SK-N-SH (cell line): ENCODE measurements at regions not wholly inside any gene's neighbourhood (a gene's known extent, or its start where the extent isn't known, plus 50 kb on each side); places are given as distances from the start of the nearest gene placed in this dataset.

Experiments
- CTCF ChIA-PET: fragments of 300-600, 350-600 bp; formaldehyde crosslinking; extraction: SDS; loops from one replicate; lab custom pipeline; 2021; lab: Yijun Ruan, JAX
- POLR2A ChIA-PET: fragments of 350-600 bp; sonication (Branson Sonifier 250); formaldehyde crosslinking; extraction: SDS; loops from one replicate; lab custom pipeline; 2020; ENCODE audit warnings: antibody characterized with exemption, inconsistent platforms; lab: Yijun Ruan, JAX
- DNase-seq: peaks from one replicate; pipeline ENCODE4 v3.0.0; 2012
- H2AFZ ChIP-seq: fragments of 200-600 bp; sonication (generic); 2 replicates; pipeline ENCODE4 v1.8.1; 2016; ENCODE audit warnings: antibody characterized with exemption, mild to moderate bottlenecking, low read depth
- H3F3A ChIP-seq: fragments of 200-600 bp; sonication (generic); replicated peaks from 2 replicates; pipeline ENCODE3; 2016; ENCODE audit warnings: antibody characterized with exemption, mild to moderate bottlenecking; ENCODE audit not compliant: insufficient read depth
- H3K27ac ChIP-seq, 2 experiments: fragments of 200-500 bp in 1 of 2; fragments of 200-600 bp in 1 of 2; sonication (Bioruptor generic) in 1 of 2; sonication (generic), shearing (Covaris generic) in 1 of 2; 2 replicates each; pipeline versions ENCODE4 v1.5.1 to v1.6.1; 2014 to 2016; ENCODE audit warnings: low read depth in 2 of 2, inconsistent platforms in 1 of 2, low read length in 1 of 2, mild to moderate bottlenecking in 1 of 2, mixed read lengths in 1 of 2
- H3K27me3 ChIP-seq: fragments of 200-600 bp; sonication (generic), shearing (Covaris generic); 2 replicates; pipeline ENCODE4 v1.6.1; 2016; ENCODE audit warnings: mixed run types; ENCODE audit not compliant: insufficient read depth
- H3K36me3 ChIP-seq, 2 experiments: fragments of 200-500 bp in 1 of 2; fragments of 200-600 bp in 1 of 2; sonication (Bioruptor generic) in 1 of 2; sonication (generic) in 1 of 2; replicated peaks in 1 of 2; 2 replicates each; pipeline versions ENCODE3 to v1.5.1; 2014 to 2016; ENCODE audit warnings: low read length in 1 of 2, mild to moderate bottlenecking in 1 of 2; ENCODE audit not compliant: insufficient read depth in 2 of 2, control insufficient read depth in 1 of 2
- H3K4me1 ChIP-seq, 2 experiments: fragments of 200-500 bp in 1 of 2; fragments of 200-600 bp in 1 of 2; sonication (Bioruptor generic) in 1 of 2; sonication (generic), shearing (Covaris generic) in 1 of 2; 2 replicates each; pipeline versions ENCODE4 v1.5.1 to v1.6.1; 2014 to 2016; ENCODE audit warnings: low read depth in 1 of 2, low read length in 1 of 2, mixed run types in 1 of 2; ENCODE audit not compliant: insufficient read depth in 2 of 2, control insufficient read depth in 1 of 2
- H3K4me2 ChIP-seq: fragments of 200-600 bp; sonication (generic), shearing (Covaris generic); 2 replicates; pipeline ENCODE4 v1.6.1; 2017; ENCODE audit warnings: mixed run types
- H3K4me3 ChIP-seq, 2 experiments: fragments of 200-500 bp in 1 of 2; fragments of 200-600 bp in 1 of 2; sonication (Bioruptor generic) in 1 of 2; sonication (generic), shearing (Covaris generic) in 1 of 2; 2 replicates each; pipeline versions ENCODE4 v1.5.1 to v1.8.1; 2014 to 2016; ENCODE audit warnings: low read depth in 2 of 2, inconsistent platforms in 1 of 2, low read length in 1 of 2, mild to moderate bottlenecking in 1 of 2, mixed read lengths in 1 of 2, moderate library complexity in 1 of 2
- H3K79me2 ChIP-seq: fragments of 200-600 bp; sonication (generic); 2 replicates; pipeline ENCODE4 v1.8.1; 2017; ENCODE audit warnings: mild to moderate bottlenecking; ENCODE audit not compliant: insufficient read depth
- H3K9ac ChIP-seq: fragments of 200-600 bp; sonication (generic); 2 replicates; pipeline ENCODE4 v1.6.1; 2017; ENCODE audit warnings: mixed run types
- H3K9me2 ChIP-seq: fragments of 200-600 bp; sonication (generic); 2 replicates; pipeline ENCODE4 v1.6.1; 2017; ENCODE audit warnings: mixed run types
- H3K9me3 ChIP-seq: fragments of 200-600 bp; sonication (generic); 2 replicates; pipeline ENCODE4 v1.6.1; 2017; ENCODE audit warnings: mixed run types, mild to moderate bottlenecking, moderate library complexity
- H4K20me1 ChIP-seq: fragments of 200-600 bp; sonication (generic); 2 replicates; pipeline ENCODE4 v1.6.1; 2017; ENCODE audit warnings: mild to moderate bottlenecking, mixed run types; ENCODE audit not compliant: insufficient read depth
- CTCF ChIP-seq: fragments of 200-600 bp; sonication (generic); IDR thresholded peaks from 2 replicates; pipeline ENCODE4 v1.6.1; 2017; ENCODE audit warnings: antibody characterized with exemption, mild to moderate bottlenecking, moderate library complexity
- EP300 ChIP-seq, 2 experiments: IDR thresholded peaks; 2 replicates each; pipeline versions ENCODE4 v1.4.0 to v1.6.1; 2012; ENCODE audit warnings: borderline replicate concordance in 1 of 2, low read depth in 1 of 2, low read length in 1 of 2
- MAX ChIP-seq: IDR thresholded peaks from 2 replicates; pipeline ENCODE4 v1.4.0; 2012; ENCODE audit warnings: low read depth
- NFIC ChIP-seq: IDR thresholded peaks from 2 replicates; pipeline ENCODE4 v1.4.0; 2012; ENCODE audit warnings: borderline replicate concordance
- NRF1 ChIP-seq: IDR thresholded peaks from 2 replicates; pipeline ENCODE4 v1.6.1; 2012; ENCODE audit warnings: low read depth, mild to moderate bottlenecking, low read length
- POLR2AphosphoS5 ChIP-seq: IDR thresholded peaks from 2 replicates; pipeline ENCODE4 v1.6.1; 2012; ENCODE audit warnings: low read depth, low read length
- RAD21 ChIP-seq: IDR thresholded peaks from 2 replicates; pipeline ENCODE4 v1.6.1; 2012; ENCODE audit warnings: mild to moderate bottlenecking, low read length
- RCOR1 ChIP-seq: fragments of 150-350 bp; IDR thresholded peaks from 2 replicates; pipeline ENCODE4 v1.6.1; 2017; ENCODE audit warnings: antibody characterized with exemption, low read length
- REST ChIP-seq: IDR thresholded peaks from 2 replicates; pipeline ENCODE4 v1.6.1; 2012; ENCODE audit warnings: mild to moderate bottlenecking, low read depth, low read length, moderate library complexity
- RXRA ChIP-seq: IDR thresholded peaks from 2 replicates; pipeline ENCODE4 v1.4.0; 2012; ENCODE audit warnings: low read depth, mild to moderate bottlenecking, borderline replicate concordance
- SMC3 ChIP-seq: IDR thresholded peaks from 2 replicates; pipeline ENCODE4 v1.6.1; 2012; ENCODE audit warnings: low read depth, low read length, improper control_type of control experiment
- USF1 ChIP-seq: IDR thresholded peaks from 2 replicates; pipeline ENCODE4 v1.4.0; 2012; ENCODE audit warnings: low read depth, borderline replicate concordance
- USF2 ChIP-seq: fragments of 150-350 bp; IDR thresholded peaks from 2 replicates; pipeline ENCODE4 v1.6.1; 2017; ENCODE audit warnings: antibody characterized with exemption, low read length, low read depth, borderline replicate concordance
- YY1 ChIP-seq: IDR thresholded peaks from 2 replicates; pipeline ENCODE4 v1.4.0; 2012; ENCODE audit warnings: low read depth, mild to moderate bottlenecking
- ZBTB33 ChIP-seq: IDR thresholded peaks from 2 replicates; pipeline ENCODE4 v1.4.0; 2012; ENCODE audit warnings: low read depth, borderline replicate concordance
- WGBS: methylation state at CpG from one replicate; pipeline ENCODE4 v1.1.6; 2017; ENCODE audit warnings: low lambda C conversion rate; 5-methylcytosine and 5-hydroxymethylcytosine counted together

GRCh38 chr9:21590058-21590996, 108.2 kb upstream of the IFNE start:
- WGBS = 38% methylated on average over 2 of the region's 2 CpGs
- ChIA-PET POLR2A (no interaction called here), CTCF (no interaction called here)
- TF ChIP-seq EP300 (IDR thresholded peaks at IDR 0.05; ENCODE audit: borderline replicate concordance in 1 of 2, low read depth in 1 of 2, low read length in 1 of 2) (no peak), RCOR1 (no peak), RXRA (no peak), USF2 (no peak), SMC3 (no peak), NFIC (no peak), REST (no peak), RAD21 (no peak), CTCF (no peak), NRF1 (no peak), USF1 (no peak), POLR2AphosphoS5 (no peak), YY1 (no peak), ZBTB33 (no peak), MAX (no peak)
- H2AFZ ChIP-seq = 0 out of 2 replicates have a peak overlapping the region, but pooled peaks have one; percentile 18
- H3K4me1 ChIP-seq = peaks cover 0 to 7% of the 10 kb centered on the region in 2 experiments; a peak in 1 of 4 replicates
- H3K4me3 ChIP-seq = no peak overlapping the region
- 0 out of 2 replicates have a peak, but pooled peaks cover 4% of the 10 kb centered on the region for H3K27me3 ChIP-seq
- H3K9ac ChIP-seq = no peak overlapping the region
- H3K27ac ChIP-seq = no peak overlapping the region
- peaks cover 16% of the 10 kb centered on the region for H3F3A ChIP-seq
- no peaks in the 10 kb centered on the region for H3K9me3 ChIP-seq
- no peaks in the 10 kb centered on the region for H4K20me1 ChIP-seq
- no peaks in the 10 kb centered on the region for H3K36me3 ChIP-seq
- no peak for DNase-seq
- H3K4me2 ChIP-seq = no peak overlapping the region
- H3K79me2 ChIP-seq = no peaks in the 10 kb centered on the region
- no peaks in the 10 kb centered on the region for H3K9me2 ChIP-seq
